Heart right ventricle (tissue), 16 donors: ENCODE measurements at regions not wholly inside any gene's neighbourhood (a gene's known extent, or its start where the extent isn't known, plus 50 kb on each side); places are given as distances from the start of the nearest gene placed in this dataset.
"Not testable (repeated sequence)": the region's sequence is repeated elsewhere in the genome, so short reads cannot be mapped to it uniquely, and the experiment has no call there.

Source experiments
- ATAC-seq, 8 donors: fragments of 200-7000 bp; cut with Tn5 transposase; one replicate each; pipeline ENCODE4 v1.9.1; 2020; ENCODE audit warnings: mild to moderate bottlenecking in 8 of 8, moderate library complexity in 8 of 8, moderate number of reproducible peaks in 1 of 8
- DNase-seq, 2 donors: peaks; one replicate each; pipeline ENCODE4 v3.0.0-alpha.2; 2020
- H3K27ac ChIP-seq, 10 donors: fragments of 200-600 bp; sonication (generic) in 2 of 10; one replicate each; pipeline versions ENCODE4 v1.5.0 to v1.8.0; 2020 to 2022; ENCODE audit warnings: mild to moderate bottlenecking in 3 of 10
- H3K27me3 ChIP-seq, 7 donors: fragments of 200-600 bp; one replicate each; pipeline ENCODE4 v1.8.0; 2021 to 2022; ENCODE audit warnings: mild to moderate bottlenecking in 2 of 7
- H3K36me3 ChIP-seq, 9 donors: fragments of 200-600 bp; sonication (generic) in 1 of 9; one replicate each; pipeline versions ENCODE4 v1.5.0 to v1.8.0; 2020 to 2022; ENCODE audit warnings: mild to moderate bottlenecking in 2 of 9
- H3K4me1 ChIP-seq, 9 donors: fragments of 200-600 bp; sonication (generic) in 1 of 9; one replicate each; pipeline versions ENCODE4 v1.5.0 to v1.8.0; 2020 to 2022; ENCODE audit warnings: mild to moderate bottlenecking in 4 of 9
- H3K4me3 ChIP-seq, 10 donors: fragments of 200-600 bp; sonication (generic) in 2 of 10; one replicate each; pipeline versions ENCODE4 v1.5.0 to v1.8.0; 2020 to 2022; ENCODE audit warnings: mild to moderate bottlenecking in 7 of 10, moderate library complexity in 2 of 10
- H3K9me3 ChIP-seq, 11 donors: fragments of 200-600 bp in 10 of 11; sonication (generic) in 2 of 11; one replicate each; pipeline versions ENCODE4 v1.5.0 to v1.8.0; 2013 to 2022; ENCODE audit warnings: mild to moderate bottlenecking in 2 of 11, control low read depth in 1 of 11, moderate library complexity in 1 of 11
- WGBS, 2 donors: extraction: QIAGEN DNeasy Blood & Tissue Kit; methylation state at CpG; one replicate each; pipeline ENCODE4 v1.1.7; 2013; ENCODE audit warnings: inconsistent platforms in 1 of 2; 5-methylcytosine and 5-hydroxymethylcytosine counted together
- intact Hi-C, 10 donors: fragments of 100-400 bp; cut with DNase I; formaldehyde crosslinking; loops; one replicate each; pipeline versions ENCODE4 v1.11.1 to v1.14.2; 2022
- TF ChIP-seq, protein P1 (sequence below), 9 donors: fragments of 200-600 bp; sonication (generic) in 2 of 9; IDR thresholded peaks; one replicate each; pipeline versions ENCODE4 v1.5.0 to v1.8.0; 2021 to 2022; ENCODE audit warnings: antibody characterized with exemption in 9 of 9, mild to moderate bottlenecking in 5 of 9, moderate library complexity in 1 of 9
- donor health status: Arrhythmogenic right ventricular cardiomyopathy.
- donor health status: ischemic (EF 13 %, LVEDD 7.1; RV severe dilation, severe dysfunction).
- donor health status: healthy with polysubstance abuse.
- donor health status: DM: no; HTN: yes; CAD: no.
- donor health status: DM: no; HTN: no; CAD: no.
- donor health status: ischemic (EF 25% LVEDD 6.9; RV normal size, moderate dysfunction).
- donor health status: ischemic (EF 25% LVEDD 5.7; RV mildly dilated, moderate dysfunction).
- donor health status: healthy.
- donor health status: DM: yes; HTN: yes; CAD: no.
- donor health status: Ischemic cardiomyopathy.
- donor health status: ischemic (EF 35%, LVEDD 5.7; RV mildly dilated, moderate dysfunction).
- donor health status: nonischemic (EF 11% LVEDD 7.7; RV severe dilation, severe dysfunction).
- donor health status: DM: yes; HTN: yes; CAD: no.
- donor health status: PGD.
- donor health status: ischemic (EF 29% LVEDD 5.4; RV normal size, mild dysfunction).
- donor health status: nonischemic (EF 23%, LVEDD 6.1; RV moderate dilation, normal function).

GRCh38 chr6:74447013-74447412 is 751.0 kb downstream of the CD109 start:
- no peaks in the 10 kb centered on the region for H3K36me3 ChIP-seq
- DNase-seq (no peak), ATAC-seq (no peak)
- H3K4me3 ChIP-seq: no peak overlapping the region
- 66 to 69% methylated on average over 5 of the region's 5 CpGs for WGBS, 2 donors
- intact Hi-C loops: no loop called here
- no peaks in the 10 kb centered on the region for H3K4me1 ChIP-seq
- no peaks in the 10 kb centered on the region for H3K27me3 ChIP-seq
- no peaks in the 10 kb centered on the region for H3K9me3 ChIP-seq
- TF ChIP-seq, protein P1, sequence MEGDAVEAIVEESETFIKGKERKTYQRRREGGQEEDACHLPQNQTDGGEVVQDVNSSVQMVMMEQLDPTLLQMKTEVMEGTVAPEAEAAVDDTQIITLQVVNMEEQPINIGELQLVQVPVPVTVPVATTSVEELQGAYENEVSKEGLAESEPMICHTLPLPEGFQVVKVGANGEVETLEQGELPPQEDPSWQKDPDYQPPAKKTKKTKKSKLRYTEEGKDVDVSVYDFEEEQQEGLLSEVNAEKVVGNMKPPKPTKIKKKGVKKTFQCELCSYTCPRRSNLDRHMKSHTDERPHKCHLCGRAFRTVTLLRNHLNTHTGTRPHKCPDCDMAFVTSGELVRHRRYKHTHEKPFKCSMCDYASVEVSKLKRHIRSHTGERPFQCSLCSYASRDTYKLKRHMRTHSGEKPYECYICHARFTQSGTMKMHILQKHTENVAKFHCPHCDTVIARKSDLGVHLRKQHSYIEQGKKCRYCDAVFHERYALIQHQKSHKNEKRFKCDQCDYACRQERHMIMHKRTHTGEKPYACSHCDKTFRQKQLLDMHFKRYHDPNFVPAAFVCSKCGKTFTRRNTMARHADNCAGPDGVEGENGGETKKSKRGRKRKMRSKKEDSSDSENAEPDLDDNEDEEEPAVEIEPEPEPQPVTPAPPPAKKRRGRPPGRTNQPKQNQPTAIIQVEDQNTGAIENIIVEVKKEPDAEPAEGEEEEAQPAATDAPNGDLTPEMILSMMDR (IDR thresholded peaks at IDR 0.05): no peak
- H3K27ac ChIP-seq: no peak overlapping the region

DNA sequence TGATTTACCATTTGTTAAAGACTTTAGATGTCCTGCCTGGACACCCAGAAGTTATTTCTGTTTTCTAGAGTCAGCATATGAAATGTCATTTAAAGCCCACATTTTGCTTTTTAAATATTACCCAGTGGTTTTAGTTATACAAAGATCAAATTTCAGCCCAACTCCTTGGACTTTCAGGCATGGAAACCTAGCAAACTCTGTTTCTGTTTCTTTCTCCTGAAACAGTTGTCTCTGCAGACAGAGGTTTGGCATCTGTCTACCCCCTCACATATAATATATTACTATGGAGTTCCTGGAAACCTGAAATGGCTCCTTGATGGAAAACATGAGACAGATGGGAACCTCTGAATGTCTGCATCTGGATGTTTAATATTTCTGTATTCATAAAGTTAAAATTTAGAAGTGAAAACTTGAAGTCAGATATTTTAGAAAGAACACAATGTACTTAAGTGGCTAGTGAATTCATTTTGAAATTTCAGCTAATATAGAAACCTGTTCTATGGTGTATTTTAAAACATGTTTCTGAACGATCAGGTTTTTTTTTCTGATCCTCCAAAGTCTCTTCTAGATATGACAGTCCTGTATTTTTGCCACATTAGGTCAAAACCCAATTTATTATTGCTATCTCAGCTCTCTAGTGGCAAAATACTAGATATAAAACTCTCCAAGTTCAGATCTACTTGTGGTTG is 743.3 kb downstream of the CD109 start:
- 42 to 55% methylated on average over 1 of the region's 1 CpG for WGBS, 2 donors
- peaks cover 0 to 10% (median 0%) of the 10 kb centered on the region in 11 donors for H3K9me3 ChIP-seq
- H3K36me3 ChIP-seq: no peaks in the 10 kb centered on the region
- H3K4me1 ChIP-seq: no peaks in the 10 kb centered on the region
- H3K4me3 ChIP-seq: no peak overlapping the region
- DNase-seq (no peak), ATAC-seq (no peak)
- no peaks in the 10 kb centered on the region for H3K27me3 ChIP-seq
- intact Hi-C loops: no loop called here
- TF ChIP-seq, protein P1 (IDR thresholded peaks at IDR 0.05): no peak
- no peak overlapping the region for H3K27ac ChIP-seq

DNA sequence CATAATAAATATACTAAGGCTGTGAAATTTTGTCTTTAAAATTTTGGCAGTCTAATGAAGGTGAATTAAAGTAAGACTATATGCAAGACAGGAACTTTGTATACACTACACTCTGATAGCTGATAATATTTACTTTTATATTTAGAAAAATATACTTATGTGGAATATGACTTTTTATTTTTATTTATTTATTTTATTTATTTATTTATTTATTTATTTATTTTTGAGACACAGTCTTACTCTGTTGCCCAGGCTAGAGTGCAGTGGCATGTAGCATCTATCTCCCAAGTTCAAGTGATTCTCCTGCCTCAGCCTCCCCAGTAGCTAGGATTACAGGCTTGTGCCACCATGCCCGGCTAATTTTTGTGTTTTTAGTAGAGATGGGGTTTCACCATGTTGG is 742.4 kb downstream of the CD109 start:
- H3K4me1 ChIP-seq, DNase-seq, intact Hi-C loops, ATAC-seq, H3K27ac ChIP-seq, H3K27me3 ChIP-seq, H3K4me3 ChIP-seq, H3K36me3 ChIP-seq: not testable (repeated sequence)
- peaks cover 0 to 10% (median 0%) of the 10 kb centered on the region in 11 donors for H3K9me3 ChIP-seq
- 94 to 100% methylated on average over 1 of the region's 1 CpG for WGBS, 2 donors

GRCh38 chr6:74434171-74434570 is 738.2 kb downstream of the CD109 start:
- no peak overlapping the region for H3K27ac ChIP-seq
- H3K36me3 ChIP-seq: no peaks in the 10 kb centered on the region
- no peak for ATAC-seq
- DNase-seq: no peak
- H3K4me3 ChIP-seq: no peak overlapping the region
- intact Hi-C loops: no loop called here
- TF ChIP-seq, protein P1 (IDR thresholded peaks at IDR 0.05): no peak
- H3K4me1 ChIP-seq: no peaks in the 10 kb centered on the region
- peaks cover 0 to 10% (median 0%) of the 10 kb centered on the region in 11 donors for H3K9me3 ChIP-seq
- H3K27me3 ChIP-seq: no peaks in the 10 kb centered on the region

GRCh38 chr6:74431873-74432580 is 736.0 kb downstream of the CD109 start:
- WGBS, 2 donors: 87% methylated on average over 3 of the region's 3 CpGs
- Histone ChIP-seq H3K9me3 (peaks cover 0 to 7% (median 0%) of the 10 kb centered on the region in 11 donors), H3K4me1 (no peaks in the 10 kb centered on the region), H3K27ac (no peak overlapping the region), H3K27me3 (no peaks in the 10 kb centered on the region), H3K36me3 (no peaks in the 10 kb centered on the region), H3K4me3 (no peak overlapping the region)
- intact Hi-C loops: no loop called here
- ATAC-seq (no peak), DNase-seq (no peak)
- TF ChIP-seq, protein P1 (IDR thresholded peaks at IDR 0.05): no peak
